Heart left ventricle (tissue), 13 donors: ENCODE measurements at regions not wholly inside any gene's neighbourhood (a gene's known extent, or its start where the extent isn't known, plus 50 kb on each side); places are given as distances from the start of the nearest gene placed in this dataset.

Experiments used
- POLR2A ChIP-seq, 2 donors: fragments of 450-650 bp; IDR thresholded peaks; one replicate each; pipeline ENCODE4 v1.6.1; 2017; ENCODE audit warnings: antibody characterized with exemption in 2 of 2, mild to moderate bottlenecking in 2 of 2, moderate library complexity in 2 of 2
- TF ChIP-seq, protein P1 (sequence below), 12 donors: fragments of 200-600 bp; sonication (generic) in 4 of 12; IDR thresholded peaks; one replicate each; pipeline versions ENCODE4 v1.5.0 to v1.8.0; 2018 to 2022; ENCODE audit warnings: antibody characterized with exemption in 12 of 12, mild to moderate bottlenecking in 5 of 12
- donor health status: ischemic (EF 13 %, LVEDD 7.1; RV severe dilation, severe dysfunction).
- donor health status: DM: no; HTN: yes; CAD: no.
- donor health status: DM: no; HTN: no; CAD: no.
- donor health status: ischemic (EF 25% LVEDD 6.9; RV normal size, moderate dysfunction).
- donor health status: ischemic (EF 25% LVEDD 5.7; RV mildly dilated, moderate dysfunction).
- donor health status: ischemic (EF 35%, LVEDD 5.7; RV mildly dilated, moderate dysfunction).
- donor health status: nonischemic (EF 11% LVEDD 7.7; RV severe dilation, severe dysfunction).
- donor health status: DM: yes; HTN: yes; CAD: no.
- donor health status: PGD.
- donor health status: ischemic (EF 29% LVEDD 5.4; RV normal size, mild dysfunction).
- donor health status: nonischemic (EF 23%, LVEDD 6.1; RV moderate dilation, normal function).

DNA sequence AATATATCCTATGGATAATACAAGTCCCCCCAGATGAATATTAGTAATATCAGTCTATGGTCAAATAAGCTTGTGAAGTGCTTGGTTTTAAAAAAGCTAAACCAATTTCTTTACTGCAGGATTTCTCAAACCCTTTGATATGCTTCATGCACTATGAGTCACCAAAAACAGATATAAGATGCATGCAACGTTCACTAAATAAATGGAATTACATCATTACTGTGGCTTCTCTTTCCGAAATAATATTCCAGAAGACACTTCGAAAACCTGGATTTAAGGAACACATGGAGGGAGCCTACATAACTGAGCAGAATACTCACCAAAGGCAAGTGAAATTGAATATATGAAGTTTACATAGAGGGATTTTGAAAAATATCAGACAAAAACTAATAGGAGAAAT, 126.3 kb upstream of the ABI3BP start:
- TF ChIP-seq, protein P1, sequence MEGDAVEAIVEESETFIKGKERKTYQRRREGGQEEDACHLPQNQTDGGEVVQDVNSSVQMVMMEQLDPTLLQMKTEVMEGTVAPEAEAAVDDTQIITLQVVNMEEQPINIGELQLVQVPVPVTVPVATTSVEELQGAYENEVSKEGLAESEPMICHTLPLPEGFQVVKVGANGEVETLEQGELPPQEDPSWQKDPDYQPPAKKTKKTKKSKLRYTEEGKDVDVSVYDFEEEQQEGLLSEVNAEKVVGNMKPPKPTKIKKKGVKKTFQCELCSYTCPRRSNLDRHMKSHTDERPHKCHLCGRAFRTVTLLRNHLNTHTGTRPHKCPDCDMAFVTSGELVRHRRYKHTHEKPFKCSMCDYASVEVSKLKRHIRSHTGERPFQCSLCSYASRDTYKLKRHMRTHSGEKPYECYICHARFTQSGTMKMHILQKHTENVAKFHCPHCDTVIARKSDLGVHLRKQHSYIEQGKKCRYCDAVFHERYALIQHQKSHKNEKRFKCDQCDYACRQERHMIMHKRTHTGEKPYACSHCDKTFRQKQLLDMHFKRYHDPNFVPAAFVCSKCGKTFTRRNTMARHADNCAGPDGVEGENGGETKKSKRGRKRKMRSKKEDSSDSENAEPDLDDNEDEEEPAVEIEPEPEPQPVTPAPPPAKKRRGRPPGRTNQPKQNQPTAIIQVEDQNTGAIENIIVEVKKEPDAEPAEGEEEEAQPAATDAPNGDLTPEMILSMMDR (IDR thresholded peaks at IDR 0.05) = no peak
- TF ChIP-seq POLR2A (IDR thresholded peaks at IDR 0.05) = no peak
